ENCODE measurements at regions not wholly inside any gene's neighbourhood (a gene's known extent, or its start where the extent isn't known, plus 50 kb on each side); places are given as distances from the start of the nearest gene placed in this dataset.

DNA sequence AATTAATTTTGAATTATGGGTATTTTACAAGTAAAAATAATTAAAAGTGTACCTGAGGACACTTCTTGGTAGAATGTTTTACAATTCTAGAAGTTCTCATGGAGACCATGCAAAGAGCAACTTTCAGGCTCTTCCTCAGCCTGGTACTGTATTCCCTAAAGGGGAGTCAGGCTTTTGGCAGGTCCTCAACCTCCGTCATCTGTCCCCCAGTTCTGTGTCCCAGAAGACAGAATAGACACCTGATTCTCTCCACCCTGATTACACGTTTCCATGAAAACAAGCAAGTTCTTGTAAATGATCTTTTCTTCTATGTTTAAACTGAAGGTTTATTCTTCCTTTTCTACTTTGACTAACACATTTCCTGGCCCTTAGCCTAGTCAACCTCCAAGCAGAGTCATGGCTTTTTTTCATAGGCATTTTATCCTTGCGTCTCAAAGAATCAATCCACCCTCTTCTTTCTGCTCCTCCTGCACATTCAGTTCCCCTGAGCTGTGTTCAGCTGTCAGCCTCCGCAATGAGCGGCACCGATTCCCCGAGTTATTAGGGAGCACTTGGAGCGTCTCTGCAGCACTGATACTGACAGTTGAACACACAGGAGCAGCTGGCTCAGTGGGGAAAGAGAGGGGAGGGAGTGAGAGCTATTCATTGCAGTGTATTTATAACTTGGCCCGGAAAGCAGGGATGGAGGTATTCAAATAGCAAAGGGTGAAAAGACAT, 1082.4 kb upstream of the MAP3K7 start:
- no peak for DNase-seq

DNA sequence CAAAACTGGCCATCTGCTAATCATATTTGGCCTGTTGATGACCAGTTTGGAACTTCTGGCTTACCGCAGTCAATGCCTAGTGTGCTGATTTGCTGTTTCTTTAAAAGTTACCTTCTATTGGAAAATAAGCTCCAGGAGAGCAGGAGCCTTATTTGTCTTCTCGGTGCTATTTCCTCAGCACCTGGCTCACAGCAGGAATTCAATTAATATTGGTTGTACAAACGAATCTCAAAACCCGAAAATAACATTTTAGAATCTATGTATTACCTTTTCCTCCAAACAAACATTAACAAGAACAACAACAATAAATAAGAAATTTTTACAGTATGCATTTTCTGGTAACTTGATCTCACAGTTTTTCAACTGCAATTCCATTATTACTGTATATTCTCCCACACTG, 1080.7 kb upstream of the MAP3K7 start:
- no peak for DNase-seq

- no peak for DNase-seq
These were observed 1077.6 kb upstream of the MAP3K7 start for GRCh38 chr6:91664327-91664959.

- DNase-seq: no peak
These were observed 1074.0 kb upstream of the MAP3K7 start for GRCh38 chr6:91660893-91661292.

DNA sequence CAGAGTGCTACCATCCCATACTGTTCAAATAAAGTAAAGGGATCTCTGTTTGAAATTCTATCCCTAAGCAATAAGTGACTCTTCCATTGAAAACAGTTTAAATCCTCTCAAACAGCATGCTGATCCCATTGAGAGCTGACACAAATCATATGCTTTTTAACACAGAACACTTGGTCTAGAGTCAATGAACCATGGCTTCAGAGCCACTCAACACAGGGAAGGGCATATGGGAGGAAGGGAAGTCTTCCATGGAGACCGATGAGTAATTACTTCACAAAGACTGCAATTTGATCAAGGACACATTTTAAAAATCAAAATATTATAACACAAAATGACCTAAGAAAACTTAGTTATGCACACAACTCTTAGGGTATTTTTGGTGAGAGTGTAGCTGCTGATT, 1073.0 kb upstream of the MAP3K7 start:
- no peak for DNase-seq

GRCh38 chr6:91654793-91655192, 1067.9 kb upstream of the MAP3K7 start:
- no peak for DNase-seq

GRCh38 chr6:91654357-91654756, 1067.5 kb upstream of the MAP3K7 start:
- DNase-seq: no peak

DNA sequence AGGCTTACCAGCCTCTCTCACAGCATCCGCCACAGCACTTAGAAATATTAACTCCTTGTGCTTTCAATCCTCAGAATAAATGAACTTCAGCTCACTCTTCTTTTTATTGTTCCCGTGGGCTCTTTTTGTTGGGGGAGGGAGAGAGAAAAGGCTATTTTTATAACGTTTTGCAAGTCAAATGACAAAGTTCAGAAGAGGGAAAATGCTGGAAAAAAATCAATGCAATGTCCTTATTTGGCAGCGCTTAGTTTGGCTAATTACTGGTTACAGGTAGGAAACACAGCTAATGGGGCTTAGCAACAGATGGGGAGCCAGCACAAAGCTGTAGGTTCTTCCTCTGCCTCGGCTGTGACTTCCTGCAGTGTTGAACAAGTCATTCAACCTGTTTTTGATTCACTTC, 1067.0 kb upstream of the MAP3K7 start:
- DNase-seq: no peak

GRCh38 chr6:91653076-91653723, 1066.3 kb upstream of the MAP3K7 start:
- no peak for DNase-seq

DNA sequence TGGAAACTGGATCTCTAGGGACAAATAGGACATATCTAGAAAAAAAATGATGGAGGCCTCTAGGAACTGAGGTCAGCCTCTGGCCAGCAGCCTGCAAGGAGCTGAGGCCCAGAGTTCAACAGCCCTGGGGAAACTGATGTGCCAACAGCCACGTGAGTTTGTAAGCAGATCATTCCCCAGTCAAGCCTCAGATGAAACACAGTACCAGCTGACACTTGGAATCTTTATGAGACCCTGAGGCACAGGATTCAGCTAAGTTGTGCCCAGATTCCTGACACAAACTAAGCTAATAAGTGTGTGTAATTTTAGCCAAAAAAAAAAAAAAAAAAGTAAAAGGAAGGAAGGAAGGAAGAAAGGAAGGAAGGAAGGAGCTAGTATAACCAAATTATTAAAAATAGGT, 1059.8 kb upstream of the MAP3K7 start:
- DNase-seq: no peak

- no peak for DNase-seq
These were observed 1058.9 kb upstream of the MAP3K7 start for GRCh38 chr6:91645811-91646210.

GRCh38 chr6:91637217-91637616, 1050.3 kb upstream of the MAP3K7 start:
- no peak for DNase-seq

DNA sequence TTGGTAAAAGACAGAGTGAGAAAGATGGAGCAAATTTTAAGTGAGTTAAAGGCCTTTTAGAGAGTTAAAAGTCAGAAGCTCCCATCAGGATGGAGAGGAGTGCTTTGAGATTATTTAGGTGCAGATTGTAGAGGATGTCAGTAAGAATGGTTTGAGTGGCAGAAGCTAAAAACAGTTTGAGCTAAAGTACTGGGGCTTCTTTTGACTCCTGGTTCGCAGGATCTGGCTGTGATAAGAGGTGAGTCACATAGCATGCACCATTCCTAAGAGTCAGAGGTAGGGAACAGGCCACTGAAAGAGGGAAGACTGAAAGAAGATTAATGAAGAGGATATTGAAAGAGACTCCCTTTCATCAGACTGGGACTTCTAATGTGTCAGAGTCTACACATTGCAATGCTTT, 1047.9 kb upstream of the MAP3K7 start:
- DNase-seq: no peak

DNA sequence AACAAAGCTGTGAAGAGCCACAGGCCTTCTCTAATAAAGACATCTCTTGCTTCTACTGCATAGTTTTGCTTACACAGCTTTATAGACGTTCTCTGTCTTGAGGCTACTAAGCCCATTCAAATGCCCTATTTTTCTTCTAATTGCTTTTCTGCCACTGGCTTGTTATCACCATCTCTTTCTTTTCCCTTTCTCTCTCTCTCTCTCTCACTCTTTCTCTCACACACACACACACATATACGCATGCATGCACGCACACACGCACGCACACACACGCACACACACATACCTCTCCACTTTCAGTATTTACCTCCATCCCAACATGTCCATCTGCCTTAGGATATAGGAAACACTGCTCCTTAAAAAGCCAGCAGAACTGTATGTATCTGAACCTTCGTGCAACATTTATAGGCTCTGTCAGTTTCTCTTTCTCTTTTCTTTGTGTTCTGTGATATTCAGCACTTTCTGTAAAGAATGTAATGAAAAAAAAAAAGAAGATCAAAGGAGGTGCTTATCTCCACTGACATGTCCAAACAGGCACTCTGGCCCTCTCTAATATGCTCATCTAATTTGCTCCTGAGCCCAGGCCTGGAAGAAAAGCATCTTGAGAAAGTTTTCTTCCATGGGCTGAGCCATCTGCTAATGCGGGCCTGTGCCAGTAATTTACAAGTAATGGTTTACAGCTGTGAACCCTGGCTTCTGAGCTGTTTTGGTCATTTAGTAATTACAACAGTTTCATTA, 1046.7 kb upstream of the MAP3K7 start:
- no peak for DNase-seq

GRCh38 chr6:91632308-91632707, 1045.4 kb upstream of the MAP3K7 start:
- DNase-seq: no peak

DNA sequence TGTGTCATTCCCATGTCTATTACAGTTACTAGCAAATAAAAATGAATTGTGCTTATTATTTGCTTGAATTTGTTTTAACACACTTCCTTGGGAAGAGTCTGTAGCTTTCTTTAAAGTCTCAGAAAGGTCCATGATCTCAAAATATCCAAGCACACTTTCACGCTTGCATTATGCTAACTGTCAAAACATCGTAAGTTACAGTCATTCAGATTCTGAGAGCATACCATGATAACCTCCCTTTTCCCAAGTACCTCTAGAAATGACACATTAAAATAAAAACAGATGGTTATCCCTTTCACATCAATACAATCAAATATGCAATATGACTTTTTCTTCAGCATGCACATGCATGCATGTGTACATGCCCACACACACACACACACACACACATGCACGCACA, 1044.4 kb upstream of the MAP3K7 start:
- no peak for DNase-seq

DNA sequence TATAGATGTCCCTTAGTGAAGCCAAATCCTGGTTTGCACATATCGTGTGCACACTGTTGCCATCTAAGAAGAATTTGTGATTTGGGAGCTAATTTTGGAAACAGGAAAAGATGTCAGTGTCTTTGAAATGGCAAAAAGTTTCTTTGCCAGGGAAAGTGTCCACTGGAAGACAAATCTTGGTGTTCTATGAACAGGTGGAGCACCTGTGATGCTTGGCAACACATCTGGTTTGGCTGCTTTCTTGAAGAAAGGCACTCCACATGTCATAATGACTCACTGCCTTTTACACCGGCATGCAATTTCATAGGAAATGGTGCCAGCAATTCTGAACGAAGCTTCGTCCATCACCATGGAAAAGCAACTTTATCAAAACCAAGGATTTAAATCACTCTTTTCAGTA, 1040.0 kb upstream of the MAP3K7 start:
- DNase-seq: no peak

DNA sequence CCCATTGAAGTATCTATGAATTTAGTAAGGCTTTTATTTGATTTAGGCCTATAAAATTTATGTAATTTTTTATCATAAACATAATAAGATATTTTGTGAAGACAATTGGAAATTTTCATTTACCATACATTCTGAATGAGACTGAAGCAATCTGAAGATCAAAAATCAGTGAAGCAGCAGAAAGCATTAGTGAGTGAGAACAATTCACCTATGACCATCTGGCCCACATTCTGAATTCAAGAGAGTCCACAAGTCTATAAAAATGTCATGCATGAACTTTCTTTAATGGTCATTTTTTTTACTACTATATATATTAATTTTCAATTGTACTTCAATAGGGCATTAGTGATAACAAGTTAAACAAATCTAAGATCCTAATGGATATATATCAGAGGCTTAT, 1026.6 kb upstream of the MAP3K7 start:
- DNase-seq: no peak

DNA sequence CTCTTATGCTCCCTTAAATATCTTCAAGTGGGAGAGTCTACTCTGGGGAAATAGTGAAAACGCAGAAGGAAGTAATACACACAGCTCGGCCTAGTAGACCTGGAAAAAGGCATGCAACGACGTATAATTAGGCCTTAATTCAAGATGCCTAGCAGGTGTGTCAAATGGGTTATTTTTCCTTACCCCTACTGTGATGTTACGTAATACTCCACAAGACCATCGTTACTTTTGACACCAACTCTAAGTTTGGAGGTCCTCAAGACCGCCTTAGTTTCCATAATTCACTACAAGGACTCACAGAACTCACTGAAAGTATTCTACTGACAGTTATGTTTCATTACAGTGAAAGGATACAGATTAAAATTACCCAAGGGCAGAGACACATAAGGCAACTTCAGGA, 1024.3 kb upstream of the MAP3K7 start:
- no peak for DNase-seq

DNA sequence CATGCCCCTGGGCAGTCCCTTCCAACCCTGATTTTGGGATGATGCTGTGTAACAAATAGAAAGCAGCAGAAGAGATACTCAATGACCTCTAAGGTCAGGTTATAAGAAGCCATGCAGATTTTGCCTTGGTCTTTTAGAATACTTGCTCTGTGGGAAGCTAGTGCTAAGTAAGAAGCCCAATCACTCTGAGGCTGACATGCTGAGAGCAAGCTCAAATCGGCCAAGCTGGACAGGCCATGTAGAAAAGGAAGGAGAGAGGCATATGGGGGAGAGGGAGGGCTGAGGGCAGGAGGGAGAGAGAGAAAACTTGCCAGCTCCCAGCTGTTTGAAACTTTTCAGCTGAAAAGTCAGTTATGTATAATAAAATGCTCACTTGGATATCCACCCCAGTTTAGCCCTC, 1021.6 kb upstream of the MAP3K7 start:
- DNase-seq: no peak

DNA sequence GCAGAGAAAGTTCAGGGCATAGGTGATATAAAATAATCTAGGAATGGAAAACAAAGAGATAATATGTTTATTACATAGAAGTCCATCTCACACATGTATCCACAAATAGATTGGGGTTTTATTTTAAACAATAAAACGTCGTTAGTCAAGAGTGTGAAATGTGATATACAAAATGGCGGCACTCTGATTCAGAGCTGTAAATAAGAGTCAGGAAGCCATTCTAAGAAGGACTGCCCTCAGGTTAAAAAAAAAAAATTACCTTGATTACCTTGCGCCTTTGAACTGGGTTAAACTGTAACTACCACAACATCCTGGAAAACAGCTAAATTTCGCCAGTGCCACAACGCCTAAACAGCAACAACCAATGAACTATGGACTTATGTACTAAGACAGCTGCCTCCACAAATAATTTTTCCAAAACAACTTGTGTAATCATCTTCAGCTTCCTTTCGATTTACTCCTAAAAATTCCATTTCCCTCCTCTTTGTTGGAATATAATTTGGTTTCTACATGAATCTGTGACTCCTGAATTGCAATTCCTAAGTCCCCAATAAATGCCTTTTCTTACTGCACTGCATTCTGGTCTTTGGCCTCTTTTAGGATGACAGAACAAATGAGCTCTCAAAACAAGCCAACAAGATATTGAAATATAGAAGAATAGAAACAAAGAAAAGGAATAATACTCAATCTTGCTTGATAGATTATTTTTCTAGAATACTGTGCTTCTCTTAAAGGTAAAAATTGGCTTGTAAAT, 1019.5 kb upstream of the MAP3K7 start:
- no peak for DNase-seq

GRCh38 chr6:91600561-91600960, 1013.7 kb upstream of the MAP3K7 start:
- no peak for DNase-seq

GRCh38 chr6:91590191-91590590, 1003.3 kb upstream of the MAP3K7 start:
- no peak for DNase-seq
